Muscle of arm (tissue), 1 donor: ENCODE measurements at regions not wholly inside any gene's neighbourhood (a gene's known extent, or its start where the extent isn't known, plus 50 kb on each side); places are given as distances from the start of the nearest gene placed in this dataset.

ENCODE experiments used
- DNase-seq: peaks from one replicate; pipeline ENCODE4 v3.0.0-alpha.2; 2013

DNA sequence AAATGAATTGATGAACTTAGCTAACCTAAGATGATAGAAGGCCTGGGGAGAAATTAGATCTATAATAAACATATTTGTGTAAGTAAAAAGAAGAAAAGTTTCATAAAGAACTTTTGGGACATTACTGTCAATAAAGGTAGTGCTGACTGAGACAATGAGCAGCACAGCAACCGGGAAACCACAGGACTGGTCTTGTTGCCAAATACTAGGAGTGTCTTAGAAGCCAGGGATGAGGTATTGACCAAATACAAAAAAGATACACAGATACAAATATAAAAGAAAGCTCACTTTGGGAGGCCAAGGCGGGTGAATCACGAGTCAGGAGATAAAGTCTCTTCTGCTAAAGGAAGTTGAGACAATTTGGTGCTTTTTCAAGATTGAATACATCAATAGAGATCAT, 362.4 kb upstream of the ZNF385D start:
- no peak for DNase-seq

DNA sequence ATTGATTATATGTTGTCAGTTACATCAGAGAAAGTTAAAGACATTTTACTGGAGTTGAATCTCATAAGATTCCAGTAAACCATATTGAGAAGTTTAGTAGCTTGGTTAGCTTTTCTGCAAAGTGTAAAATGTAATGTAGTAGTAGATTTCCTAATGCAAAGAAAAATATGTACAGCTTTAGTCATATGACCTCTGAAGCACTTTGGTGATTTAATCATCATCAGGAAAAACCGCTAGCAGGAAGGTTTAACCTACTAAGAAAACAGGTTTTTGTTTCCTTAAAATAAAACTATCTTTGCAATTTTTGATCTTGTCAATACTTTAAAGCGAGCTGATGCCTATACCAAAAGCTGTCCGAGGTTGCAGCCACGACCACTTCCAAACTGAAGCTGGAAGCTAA, 364.6 kb upstream of the ZNF385D start:
- DNase-seq: no peak

DNA sequence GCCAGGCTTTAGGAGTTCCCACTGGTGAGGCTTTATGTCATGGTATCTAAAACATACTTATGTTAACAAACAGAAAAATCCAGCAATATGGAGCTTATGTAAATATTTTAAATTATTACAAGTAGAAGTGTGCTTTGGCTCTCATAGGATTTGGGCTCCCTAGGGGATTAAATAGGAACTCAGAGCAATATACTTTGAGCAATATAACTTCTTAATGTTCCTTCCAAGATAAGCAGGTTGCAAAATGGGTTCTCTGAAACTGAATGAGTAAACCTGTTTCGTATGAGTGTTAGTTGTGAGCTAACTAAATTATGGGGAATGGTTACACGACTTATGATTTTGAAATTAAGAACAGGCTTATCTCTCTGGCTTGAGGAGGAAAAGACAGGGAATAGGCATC, 366.1 kb upstream of the ZNF385D start:
- DNase-seq: no peak

DNA sequence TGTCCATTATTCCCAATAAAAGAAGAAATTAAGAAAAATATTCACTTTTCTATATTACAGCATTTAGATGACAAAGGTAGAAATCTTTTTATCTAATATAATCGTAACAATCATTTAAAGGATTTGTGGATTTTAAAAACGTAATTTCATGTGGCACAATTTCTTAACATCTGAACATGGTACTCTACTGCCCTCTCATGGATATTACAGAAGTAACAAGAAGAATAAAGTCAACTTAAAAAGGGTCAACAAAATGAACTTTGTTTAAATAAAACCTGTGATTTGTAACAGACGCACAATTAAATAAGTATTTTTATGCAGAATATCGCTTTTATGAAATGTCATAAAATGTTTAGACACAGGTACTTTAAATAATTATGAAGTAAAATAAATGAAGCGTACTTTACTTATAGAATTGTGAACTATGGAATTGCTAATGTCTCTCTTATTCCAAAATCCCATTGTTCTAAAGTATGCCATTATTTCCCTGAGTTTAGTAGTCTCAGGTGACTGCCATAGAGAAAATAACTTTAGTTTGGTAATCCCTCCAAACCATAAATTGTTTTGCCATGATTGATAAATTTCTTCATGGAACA, 366.8 kb upstream of the ZNF385D start:
- DNase-seq: peak; percentile 47

DNA sequence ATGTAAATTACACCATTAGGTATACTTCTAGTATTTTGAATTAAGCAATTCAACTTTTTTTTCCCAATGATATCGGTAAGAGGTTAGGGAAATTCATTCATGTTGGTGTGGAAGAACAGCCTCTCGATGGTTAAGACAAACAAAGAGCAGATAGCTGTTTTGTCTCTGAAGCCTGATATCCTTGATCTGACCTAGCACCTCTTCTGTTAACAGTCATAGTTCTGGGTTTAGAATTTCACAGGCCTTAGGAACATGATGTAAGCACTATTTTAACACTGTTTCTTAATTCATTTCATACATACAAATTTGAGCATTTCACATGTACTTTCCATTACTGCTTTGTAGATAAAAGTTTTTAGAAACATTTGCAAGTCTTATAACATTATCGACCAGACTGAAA, 367.5 kb upstream of the ZNF385D start:
- no peak for DNase-seq

DNA sequence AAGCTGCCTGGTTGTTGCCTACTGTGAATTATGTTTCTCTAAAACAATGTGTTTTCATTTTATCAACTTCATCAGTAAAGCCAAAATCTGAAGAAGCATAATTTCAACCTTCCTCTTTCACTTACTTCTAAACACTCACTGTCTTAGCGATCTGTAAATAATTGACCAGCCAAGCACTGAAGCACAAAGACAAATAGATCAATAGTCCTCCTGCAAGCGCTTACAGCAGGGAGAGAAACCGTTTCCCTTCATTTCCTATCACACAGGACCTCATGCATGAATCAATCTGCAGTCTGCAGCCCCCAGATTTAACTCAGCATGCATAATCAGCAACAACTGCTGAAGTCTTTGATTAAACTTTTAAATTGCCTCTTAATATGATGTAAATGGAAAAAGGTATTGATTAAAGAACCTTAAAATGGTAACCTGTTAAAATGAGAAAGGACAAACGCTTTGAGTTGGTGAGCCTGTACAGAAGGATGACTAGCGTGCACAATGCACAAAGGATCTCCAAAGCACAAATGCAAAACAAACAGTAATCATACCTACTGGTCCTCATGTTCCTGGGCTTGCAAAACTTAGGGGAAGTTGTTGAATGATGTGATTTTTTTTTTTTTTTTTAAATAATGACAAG, 370.2 kb upstream of the ZNF385D start:
- DNase-seq: no peak

DNA sequence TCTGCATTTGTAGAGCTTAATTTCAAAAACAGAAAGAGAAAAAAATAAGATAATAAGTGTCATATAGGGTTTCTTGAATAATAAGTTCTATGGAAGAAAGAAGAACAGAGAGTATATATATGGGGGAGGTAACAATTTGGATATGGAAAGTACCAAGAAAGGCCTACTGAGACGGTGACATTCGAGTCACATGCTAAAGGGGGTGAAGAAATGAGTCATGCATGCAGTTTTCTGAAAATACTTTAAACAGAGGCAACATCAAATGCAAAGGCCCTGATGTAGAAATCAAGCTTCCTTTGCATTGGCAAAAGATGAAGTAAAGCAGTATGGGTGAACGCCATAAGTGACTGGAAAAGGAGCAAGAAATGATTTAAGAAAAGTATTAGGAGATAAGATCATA, 371.6 kb upstream of the ZNF385D start:
- DNase-seq: no peak

DNA sequence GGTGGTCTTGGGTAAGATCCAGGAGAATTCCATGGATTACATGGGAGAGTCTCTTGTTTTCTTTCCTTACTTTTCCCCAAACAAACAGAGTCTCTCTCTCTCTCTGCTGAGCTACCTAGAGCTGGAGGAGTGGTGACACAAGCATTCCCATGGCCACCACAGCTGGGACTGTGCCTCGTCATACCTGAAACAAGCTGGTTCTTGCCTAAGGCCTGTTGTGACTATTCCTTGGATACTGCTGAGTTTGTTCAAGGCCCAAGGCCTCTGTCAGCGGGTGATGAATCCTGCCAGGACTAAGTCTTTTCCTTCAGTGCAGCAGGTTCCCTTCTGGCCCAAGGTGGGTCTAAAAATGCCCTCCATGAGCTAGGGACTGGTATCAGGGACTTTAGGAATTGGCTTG, 378.1 kb upstream of the ZNF385D start:
- DNase-seq: no peak

DNA sequence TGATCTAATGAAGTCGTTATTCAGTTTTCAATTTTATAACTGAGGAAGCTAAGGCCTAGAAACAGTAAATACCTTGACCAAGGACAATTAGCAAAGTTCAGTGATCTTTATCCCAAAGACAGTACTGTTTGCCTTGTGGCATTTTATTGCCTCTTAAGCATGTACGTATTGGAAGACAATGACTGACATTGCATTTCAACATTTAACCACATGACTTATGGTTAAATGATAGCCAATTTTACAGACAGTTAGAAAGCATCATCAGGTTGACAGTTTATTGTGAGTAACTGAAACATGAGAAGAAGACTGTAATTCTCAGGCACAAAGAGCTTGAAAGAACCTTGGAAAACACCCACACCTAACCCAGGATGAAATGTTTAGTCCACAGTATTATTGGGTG, 390.8 kb upstream of the ZNF385D start:
- no peak for DNase-seq

DNA sequence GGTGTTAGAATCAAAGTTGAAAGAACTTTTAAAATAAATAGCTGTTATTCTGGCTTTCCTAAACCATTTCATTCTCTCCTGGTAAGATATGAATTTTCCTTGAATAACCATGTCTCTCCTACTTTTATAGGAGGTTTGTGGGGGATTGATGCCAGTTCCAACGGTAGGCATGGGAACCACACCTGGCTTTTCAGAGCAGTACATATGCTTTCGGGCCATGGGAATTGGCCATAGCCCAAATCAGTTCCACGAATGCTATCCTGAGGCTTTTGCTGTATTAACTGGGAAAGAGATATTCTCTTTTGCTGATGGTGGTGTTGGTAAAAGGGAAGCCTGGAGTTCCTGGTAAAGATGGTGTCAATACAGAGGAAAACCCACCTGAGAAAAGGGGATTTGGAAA, 396.2 kb upstream of the ZNF385D start:
- no peak for DNase-seq

DNA sequence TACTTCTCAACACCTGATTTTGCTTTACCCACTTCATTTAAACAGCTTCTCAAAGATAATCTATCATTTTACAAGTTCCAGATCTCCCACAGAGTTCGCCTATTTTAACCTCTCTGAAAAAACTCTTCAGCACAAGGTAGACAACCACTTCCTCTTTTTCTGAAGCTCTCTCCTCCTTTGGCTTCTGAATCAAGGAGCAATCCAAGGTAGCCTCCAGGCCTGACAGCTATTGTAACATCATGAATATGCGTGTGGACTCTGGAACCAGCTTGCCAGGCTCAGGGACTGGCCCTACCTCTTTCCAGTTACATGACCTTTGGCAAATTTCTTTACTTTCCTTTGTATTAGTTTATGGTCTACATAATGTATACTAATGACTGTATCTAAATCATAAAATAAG, 405.9 kb upstream of the ZNF385D start:
- DNase-seq: no peak

DNA sequence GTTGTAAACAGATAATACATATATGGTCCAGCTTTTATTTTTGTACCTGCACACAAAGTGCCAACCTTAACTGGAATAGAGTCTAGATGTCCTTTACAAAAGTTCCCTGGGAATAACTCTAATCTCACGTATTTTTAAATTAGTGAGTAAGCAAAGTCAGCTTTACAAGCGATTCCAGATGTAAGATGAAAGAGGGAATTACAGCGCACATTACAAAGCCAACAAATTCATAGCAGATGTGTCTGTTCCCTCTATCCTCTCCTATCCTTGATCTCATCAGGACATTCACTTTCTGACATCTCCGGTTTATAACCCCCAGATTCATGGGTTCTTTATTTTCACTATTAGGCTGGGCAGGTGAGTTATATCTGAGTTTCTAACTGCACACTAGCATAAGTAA, 406.8 kb upstream of the ZNF385D start:
- no peak for DNase-seq

DNA sequence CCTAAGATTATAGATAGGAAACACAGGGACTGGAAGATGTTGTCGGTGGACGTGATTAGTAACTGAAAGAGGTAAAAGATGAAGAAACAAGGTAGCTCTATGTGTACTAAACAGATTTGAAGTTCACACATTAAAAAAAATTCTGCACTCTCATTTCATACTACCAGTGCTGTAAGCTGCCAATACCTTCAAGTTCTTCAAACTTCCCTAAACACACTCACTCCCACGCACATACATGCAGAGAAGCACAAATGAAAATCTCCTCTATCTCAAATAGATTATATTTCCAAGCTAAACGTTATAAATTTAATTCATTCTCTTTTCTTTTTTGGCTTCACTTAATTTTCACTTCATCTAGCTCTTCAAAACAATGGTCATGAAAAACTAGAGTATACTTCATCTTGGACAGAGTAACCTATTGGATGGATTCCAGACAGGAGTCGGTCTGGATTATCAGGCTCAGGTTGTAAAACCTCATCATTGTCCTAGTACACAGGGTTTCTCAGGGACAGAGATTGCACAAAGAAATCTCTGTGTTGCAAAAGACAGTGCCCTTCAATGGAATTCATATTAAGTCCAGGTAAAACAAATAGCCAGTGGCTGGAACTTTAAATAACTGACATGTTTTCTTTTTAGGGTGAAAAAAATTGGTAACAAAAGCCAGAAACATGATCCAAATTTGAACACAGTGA, 408.1 kb upstream of the ZNF385D start:
- no peak for DNase-seq

DNA sequence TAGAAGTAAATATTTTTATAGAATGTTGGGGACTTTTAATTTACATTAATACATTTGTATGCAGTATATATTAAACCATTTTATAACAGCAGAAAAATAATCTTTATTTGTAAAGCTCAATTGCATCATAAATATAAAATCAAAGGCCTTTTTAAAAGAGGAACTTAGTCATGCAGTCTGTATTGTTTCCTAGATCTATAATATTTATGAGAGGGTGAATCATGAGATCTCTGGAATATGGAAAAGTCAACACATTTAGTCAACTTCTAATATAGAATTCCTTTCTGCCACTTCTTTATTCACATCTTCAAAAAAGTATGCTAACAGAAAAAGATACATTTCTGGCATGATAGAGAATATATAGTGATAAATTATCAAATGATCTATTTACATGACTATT, 410.3 kb upstream of the ZNF385D start:
- no peak for DNase-seq

DNA sequence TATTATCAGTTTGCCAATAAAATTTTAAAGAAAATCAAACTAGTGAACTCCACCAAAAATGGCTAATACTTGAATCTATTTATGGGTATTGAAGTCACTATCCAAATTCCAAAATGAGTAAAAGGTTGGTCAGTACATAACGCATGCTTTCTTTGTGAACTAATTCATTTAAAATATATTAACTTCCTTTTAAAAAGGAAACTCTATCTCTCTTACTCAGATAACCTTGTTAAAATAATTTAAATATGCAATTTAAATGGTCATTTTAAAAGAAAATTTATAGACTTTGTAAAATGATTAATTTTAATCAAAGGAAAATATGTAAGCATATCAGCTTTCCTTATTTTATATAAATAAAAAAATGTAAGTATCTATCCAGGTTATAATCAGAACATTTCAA, 419.4 kb upstream of the ZNF385D start:
- DNase-seq: no peak

DNA sequence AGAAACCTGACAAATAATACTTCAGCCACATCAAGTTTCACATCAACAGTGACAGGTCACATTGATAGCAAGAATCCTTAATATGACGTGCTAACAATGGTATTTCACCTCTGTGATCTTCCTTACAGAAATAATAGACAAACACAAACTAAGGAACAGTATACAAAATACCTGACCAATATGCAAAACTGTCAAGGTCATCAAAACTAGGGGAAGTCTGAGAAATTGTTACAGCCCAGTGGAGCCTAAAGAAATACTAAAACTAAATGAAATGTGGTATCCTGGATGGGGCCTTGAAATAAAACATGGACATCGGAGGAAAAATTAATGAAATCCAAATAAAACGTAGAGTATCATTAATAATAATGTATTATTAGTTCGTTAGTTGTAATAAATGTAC, 422.0 kb upstream of the ZNF385D start:
- DNase-seq: no peak

DNA sequence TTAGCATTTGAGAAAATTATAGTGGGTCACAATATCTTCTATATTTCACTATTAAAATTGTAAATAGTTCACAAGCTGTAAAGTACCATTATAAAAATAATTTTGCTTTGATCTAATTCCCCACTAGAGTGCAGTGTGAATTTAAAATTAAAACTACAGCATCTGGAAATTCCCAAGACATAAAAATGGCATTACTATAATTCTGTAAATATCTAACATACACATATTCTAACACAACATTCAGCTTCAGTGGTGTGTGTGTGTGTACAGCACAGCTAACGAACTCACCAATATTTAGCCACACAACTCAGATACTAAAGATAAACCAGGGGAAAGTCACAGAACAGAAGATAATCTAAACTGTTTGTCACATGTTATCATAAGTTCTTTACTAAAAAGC, 424.9 kb upstream of the ZNF385D start:
- DNase-seq: no peak

DNA sequence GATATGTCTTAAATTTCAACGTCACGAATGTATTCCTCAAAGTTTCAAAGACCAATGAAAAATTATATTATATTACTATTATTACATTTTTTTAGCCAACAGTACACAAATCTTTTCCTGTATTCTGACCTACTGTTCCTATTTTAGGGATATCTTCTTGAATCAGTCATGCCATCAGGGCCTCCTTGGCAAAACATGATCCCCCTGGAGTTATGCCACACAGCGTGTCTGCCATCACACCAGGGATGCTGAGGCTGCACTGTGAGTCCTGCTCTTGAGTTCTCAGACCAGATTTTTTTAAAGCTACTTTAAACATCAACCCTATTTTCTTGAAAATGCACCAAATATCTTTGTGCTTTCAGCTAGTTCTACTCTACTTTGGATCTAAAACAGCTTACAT, 425.9 kb upstream of the ZNF385D start:
- DNase-seq: no peak

DNA sequence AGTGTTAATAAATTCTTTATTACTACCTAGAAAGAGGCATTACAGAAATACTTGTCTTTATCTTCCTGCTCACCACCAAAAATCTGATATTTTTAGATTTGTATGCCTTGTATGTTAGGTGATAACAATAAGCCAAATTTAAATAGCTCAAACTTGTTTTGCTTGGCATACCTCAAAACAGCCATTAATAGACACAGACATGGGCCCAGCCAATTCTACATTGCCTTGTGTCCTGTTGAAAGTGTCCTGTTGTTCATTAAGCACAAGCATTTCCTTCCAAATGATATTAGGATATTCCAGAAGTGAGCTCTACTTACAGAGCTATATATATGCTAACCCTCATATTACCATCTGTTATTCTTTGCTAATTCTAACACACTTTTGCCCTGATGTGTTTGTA, 438.6 kb upstream of the ZNF385D start:
- no peak for DNase-seq

DNA sequence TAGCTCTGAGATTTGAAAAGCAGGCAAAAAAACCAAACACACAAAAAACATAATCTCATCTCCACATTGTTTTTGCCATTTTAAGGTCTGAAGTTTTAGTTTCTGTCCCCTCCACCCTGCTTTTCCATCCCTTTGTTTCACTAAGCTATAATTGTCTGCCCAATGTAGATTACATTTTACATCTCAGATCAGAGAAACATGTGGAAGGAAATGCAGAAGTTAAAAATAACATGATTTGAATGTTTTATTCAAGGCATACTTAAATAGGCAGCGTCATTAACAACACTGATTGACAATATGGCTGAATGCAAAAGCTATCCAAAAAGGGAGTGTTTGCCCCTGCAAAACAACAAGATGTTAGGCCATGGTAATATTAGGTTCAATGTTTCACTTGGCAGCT, 448.1 kb upstream of the ZNF385D start:
- no peak for DNase-seq

DNA sequence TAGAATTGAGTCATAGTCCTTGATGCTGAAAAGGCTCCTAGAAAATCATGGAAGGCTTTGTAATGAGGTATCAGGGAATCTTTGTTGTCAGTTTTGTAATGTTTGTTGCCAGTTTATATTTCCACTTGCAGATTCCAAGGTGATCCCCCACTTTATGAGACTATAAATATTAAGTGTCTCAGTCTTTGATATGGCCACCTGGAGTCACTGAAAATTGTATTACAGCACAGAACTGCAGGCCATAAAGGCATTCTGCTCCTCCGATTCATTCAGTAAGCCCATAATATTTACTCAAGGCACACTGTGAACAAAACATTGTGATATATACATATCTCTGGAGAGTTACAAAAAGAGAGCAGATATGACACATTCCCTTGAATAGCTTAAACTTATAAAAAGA, 457.8 kb upstream of the ZNF385D start:
- DNase-seq: no peak

DNA sequence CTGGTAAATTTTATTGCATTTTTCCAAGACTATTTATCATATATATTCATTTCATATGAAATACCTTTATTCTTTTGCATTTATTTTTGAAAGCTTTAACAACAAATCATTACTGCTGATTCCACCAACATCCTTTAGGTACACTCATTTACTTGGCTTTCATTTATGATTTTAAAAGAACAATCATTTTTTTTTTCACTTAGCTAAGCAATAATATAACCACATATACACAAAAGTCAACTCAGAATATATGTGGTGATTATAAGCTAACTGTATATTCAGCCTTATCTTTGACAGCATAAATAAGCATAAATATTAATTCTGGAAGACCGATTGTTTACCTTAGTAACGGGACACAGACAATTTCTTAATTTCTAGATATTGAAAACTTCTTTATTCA, 458.6 kb upstream of the ZNF385D start:
- no peak for DNase-seq

DNA sequence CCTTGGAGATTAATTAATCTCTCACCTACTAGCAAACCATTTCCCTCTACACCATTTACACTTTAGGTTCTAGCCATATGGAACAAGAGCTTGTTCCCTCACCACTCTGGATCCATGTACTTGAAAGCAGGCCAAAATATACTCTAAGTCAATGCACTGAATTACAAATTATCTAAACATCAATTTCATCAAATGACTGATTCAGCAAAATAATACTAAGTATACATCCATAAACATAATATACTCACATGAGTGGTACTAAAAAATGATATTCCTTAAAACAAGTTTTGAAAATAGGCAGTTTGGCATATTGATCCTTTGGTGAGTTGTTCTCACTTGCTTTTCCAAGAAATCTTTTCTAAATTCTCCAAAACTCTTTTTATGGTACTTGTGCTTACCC, 459.7 kb upstream of the ZNF385D start:
- DNase-seq: no peak

DNA sequence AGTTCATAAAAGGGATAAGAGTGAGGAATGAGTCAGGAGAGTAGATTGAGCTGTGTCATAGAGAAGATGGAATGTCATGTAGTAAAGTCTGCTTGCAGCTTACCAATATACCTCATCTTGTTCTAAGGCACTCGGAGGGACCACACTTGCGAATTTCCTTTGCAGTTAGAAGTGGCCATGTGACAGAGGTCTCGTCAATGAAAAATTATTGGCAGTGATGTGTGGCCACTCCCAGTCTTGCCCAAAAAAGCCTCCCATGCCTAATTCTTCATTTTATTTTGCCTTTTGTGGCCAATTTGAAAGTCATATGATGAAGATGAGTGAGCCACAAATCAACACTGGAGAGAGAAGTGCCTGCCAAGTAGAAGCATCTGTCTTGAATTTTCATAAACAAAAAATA, 465.6 kb upstream of the ZNF385D start:
- peak; percentile 20 for DNase-seq
